Activated naive CD4-positive, alpha-beta T cell treated with anti-CD3 and anti-CD28 coated beads for 36 hours (primary cell): ENCODE measurements at regions not wholly inside any gene's neighbourhood (a gene's known extent, or its start where the extent isn't known, plus 50 kb on each side); places are given as distances from the start of the nearest gene placed in this dataset.
"Not testable (repeated sequence)": the region's sequence is repeated elsewhere in the genome, so short reads cannot be mapped to it uniquely, and the experiment has no call there.

Experiments used
- CTCF ChIA-PET: fragments of 350-600 bp; sonication (Branson Sonifier 250); formaldehyde crosslinking; loops from one replicate; lab custom pipeline; 2021; ENCODE audit warnings: antibody characterized with exemption; lab: Charles Lee
- DNase-seq: peaks from one replicate; pipeline ENCODE4 v3.0.0-alpha.2; 2020
- H3K27ac Mint-ChIP-seq: one replicate; pipeline ENCODE4 v1.8.0; 2021; ENCODE audit warnings: mild to moderate bottlenecking, mixed read lengths
- H3K27me3 Mint-ChIP-seq: one replicate; pipeline ENCODE4 v1.8.0; 2021; ENCODE audit warnings: low read depth, mixed read lengths
- H3K36me3 Mint-ChIP-seq: one replicate; pipeline ENCODE4 v1.8.0; 2021; ENCODE audit warnings: low read depth, mixed read lengths
- H3K4me1 Mint-ChIP-seq: one replicate; pipeline ENCODE4 v1.8.0; 2021; ENCODE audit warnings: low read depth, mixed read lengths
- H3K4me3 Mint-ChIP-seq: one replicate; pipeline ENCODE4 v1.8.0; 2021; ENCODE audit warnings: mild to moderate bottlenecking, moderate library complexity, mixed read lengths
- H3K9me3 Mint-ChIP-seq: one replicate; pipeline ENCODE4 v1.8.0; 2021; ENCODE audit warnings: mixed read lengths
- intact Hi-C: fragments of 100-400 bp; cut with micrococcal nuclease; formaldehyde crosslinking; loops from one replicate; pipeline ENCODE4 v1.15.1; 2023

DNA sequence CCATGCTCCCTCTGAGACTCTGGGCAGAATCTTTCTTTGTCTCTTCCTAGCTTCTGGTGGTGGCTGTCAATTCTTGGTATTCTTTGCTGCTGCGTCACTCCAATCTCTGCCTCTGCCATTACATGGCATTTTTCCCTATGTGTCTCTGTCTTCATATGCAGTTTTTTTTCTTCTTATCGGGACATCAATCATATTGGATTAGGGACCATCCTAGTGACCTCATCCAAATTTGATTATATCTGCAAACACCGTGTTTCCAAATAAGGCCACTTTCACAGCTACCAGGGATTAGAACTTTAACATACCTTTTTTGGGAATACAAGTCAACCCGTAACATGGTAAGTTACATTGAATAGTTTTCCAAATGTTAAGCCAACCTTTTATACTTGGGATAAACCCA is 358.2 kb upstream of the FRG2C start:
- intact Hi-C loops = no loop called here
- CTCF ChIA-PET = no interaction called here

DNA sequence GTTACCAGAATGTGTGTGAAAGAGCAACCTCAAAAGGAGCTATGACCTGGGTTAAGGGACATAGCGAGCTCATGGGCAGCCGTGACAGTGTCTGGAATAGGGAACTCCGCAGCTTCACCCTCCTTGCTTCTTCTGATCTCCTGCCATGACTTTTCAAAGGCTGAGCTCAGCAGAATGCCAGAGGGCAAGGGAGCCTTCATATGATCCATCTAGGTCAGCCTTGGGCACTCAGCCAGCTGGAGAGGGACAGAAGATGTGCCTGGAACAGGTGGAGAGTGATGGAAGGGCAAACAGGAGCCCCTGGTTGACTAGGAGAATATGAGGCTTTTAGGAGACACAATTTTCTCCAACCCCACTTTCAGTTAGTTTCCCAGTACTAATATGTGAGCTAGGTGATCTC is 352.8 kb upstream of the FRG2C start:
- CTCF ChIA-PET = interaction anchor here (0.6 kb wide), 1 partner anchor 311 kb away, joined by 3 read pairs; no protein-coding TSS in a partner anchor
- H3K27ac Mint-ChIP-seq, intact Hi-C loops, H3K4me1 Mint-ChIP-seq, H3K36me3 Mint-ChIP-seq, DNase-seq, H3K4me3 Mint-ChIP-seq, H3K9me3 Mint-ChIP-seq: not testable (repeated sequence)
- peaks cover 22% of the 10 kb centered on the region for H3K27me3 Mint-ChIP-seq

More for the DNA sequence above, 358.2 kb upstream of the FRG2C start:
- Mint-ChIP-seq H3K27me3 (peaks cover 18% of the 10 kb centered on the region), H3K36me3 (no peaks in the 10 kb centered on the region), H3K27ac (no peak overlapping the region), H3K9me3 (no peaks in the 10 kb centered on the region), H3K4me1 (no peaks in the 10 kb centered on the region), H3K4me3 (no peak overlapping the region)
- no peak for DNase-seq

DNA sequence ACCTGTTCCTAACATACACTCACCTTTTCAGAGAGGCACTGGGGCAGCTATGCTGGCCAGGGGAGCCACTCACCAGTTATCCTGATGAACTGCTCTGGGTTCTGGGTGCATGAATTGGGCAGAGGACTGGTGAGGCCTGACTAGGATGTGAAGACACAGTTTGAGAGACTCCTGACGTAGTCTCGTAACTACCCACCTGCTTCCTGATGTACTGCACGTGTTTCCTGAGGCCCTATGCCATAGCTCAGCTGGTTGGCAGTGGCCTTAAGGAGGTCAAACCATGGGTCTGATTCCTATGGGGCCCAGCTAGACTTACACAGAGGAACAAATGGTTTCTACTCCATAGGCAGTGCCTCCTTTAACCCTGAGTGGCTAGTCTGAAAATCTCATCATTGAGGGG is 351.7 kb upstream of the FRG2C start:
- H3K9me3 Mint-ChIP-seq, H3K4me3 Mint-ChIP-seq, DNase-seq, CTCF ChIA-PET, H3K36me3 Mint-ChIP-seq, intact Hi-C loops, H3K27ac Mint-ChIP-seq, H3K4me1 Mint-ChIP-seq: not testable (repeated sequence)
- peaks cover 20% of the 10 kb centered on the region for H3K27me3 Mint-ChIP-seq

DNA sequence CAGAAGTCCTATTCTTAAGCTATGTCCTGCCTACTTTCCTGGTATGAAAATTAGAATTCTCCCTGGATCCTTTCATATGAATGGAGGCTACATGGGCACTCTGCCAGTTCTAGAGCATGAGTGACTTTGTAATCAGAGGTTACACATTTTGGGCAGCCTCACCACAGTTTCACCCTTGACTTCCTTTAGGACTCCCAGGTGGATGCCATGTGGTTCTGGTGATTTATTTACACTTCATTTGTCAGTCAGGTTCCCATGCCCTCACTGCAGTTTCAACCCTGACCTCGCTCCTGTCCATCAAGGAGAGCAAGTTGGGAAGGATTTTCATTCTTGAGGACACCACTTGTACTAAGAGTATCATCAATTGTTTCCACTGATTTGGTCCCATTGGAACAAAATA is 344.4 kb upstream of the FRG2C start:
- H3K4me3 Mint-ChIP-seq, CTCF ChIA-PET: not testable (repeated sequence)

GRCh38 chr3:75320369-75320768 is 343.8 kb upstream of the FRG2C start:
- no peaks in the 10 kb centered on the region for H3K9me3 Mint-ChIP-seq
- H3K27ac Mint-ChIP-seq = no peak overlapping the region
- no peaks in the 10 kb centered on the region for H3K27me3 Mint-ChIP-seq
- no peaks in the 10 kb centered on the region for H3K36me3 Mint-ChIP-seq
- intact Hi-C loops = no loop called here
- no peak for DNase-seq
- H3K4me3 Mint-ChIP-seq = no peak overlapping the region
- CTCF ChIA-PET = no interaction called here
- H3K4me1 Mint-ChIP-seq = no peaks in the 10 kb centered on the region

More for the DNA sequence above, 344.4 kb upstream of the FRG2C start:
- intact Hi-C loops, H3K27me3 Mint-ChIP-seq, H3K4me1 Mint-ChIP-seq, DNase-seq, H3K27ac Mint-ChIP-seq, H3K9me3 Mint-ChIP-seq, H3K36me3 Mint-ChIP-seq: not testable (repeated sequence)

DNA sequence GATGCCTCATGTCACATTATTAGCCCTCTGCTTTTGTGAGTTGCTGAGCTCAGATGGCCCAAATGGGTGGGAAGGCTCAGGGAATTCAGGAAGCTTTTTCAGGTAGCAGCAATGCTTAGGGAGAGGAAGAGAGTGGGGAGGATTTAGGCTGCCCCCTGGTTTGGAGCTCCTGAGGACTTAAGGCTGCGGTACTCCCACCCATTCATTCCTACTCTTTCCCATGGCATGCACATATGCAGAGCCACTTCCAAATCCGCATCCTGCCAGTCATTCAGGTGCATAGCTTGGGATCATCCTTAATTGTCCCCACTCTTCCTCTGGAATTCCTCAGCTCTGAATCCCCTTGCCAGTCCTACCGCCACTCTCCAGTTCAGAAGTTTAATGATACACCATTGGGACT is 343.1 kb upstream of the FRG2C start:
- Mint-ChIP-seq H3K4me1 (no peaks in the 10 kb centered on the region), H3K27ac (no peak overlapping the region), H3K9me3 (no peaks in the 10 kb centered on the region), H3K36me3 (no peaks in the 10 kb centered on the region), H3K4me3 (no peak overlapping the region), H3K27me3 (no peaks in the 10 kb centered on the region)
- intact Hi-C loops = no loop called here
- DNase-seq = no peak
- CTCF ChIA-PET = no interaction called here

DNA sequence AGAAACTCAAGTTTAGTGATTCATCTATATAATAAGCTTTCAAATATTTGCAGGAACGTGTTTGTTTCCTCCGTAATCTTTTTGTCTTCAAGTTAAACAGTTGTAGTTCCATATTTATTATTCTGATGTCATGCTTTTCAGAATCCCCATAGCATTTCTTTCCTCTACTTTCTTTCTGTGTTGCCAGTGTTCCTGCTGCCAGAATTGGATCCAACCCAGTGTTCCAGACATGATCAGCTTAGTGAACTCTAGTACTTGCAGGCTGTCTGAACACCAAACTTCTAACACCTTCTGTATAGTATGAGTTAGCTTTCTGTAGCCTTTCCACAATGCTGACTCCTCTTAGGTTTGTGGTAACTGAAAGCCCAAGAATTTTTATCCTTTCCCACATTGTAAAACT is 340.2 kb upstream of the FRG2C start:
- H3K9me3 Mint-ChIP-seq, H3K27me3 Mint-ChIP-seq, H3K27ac Mint-ChIP-seq, DNase-seq, H3K36me3 Mint-ChIP-seq, CTCF ChIA-PET, H3K4me1 Mint-ChIP-seq, H3K4me3 Mint-ChIP-seq, intact Hi-C loops: not testable (repeated sequence)

- intact Hi-C loops = no loop called here
- DNase-seq = no peak
- H3K4me1 Mint-ChIP-seq = no peaks in the 10 kb centered on the region
- H3K27ac Mint-ChIP-seq = no peak overlapping the region
- H3K36me3 Mint-ChIP-seq = no peaks in the 10 kb centered on the region
- peaks cover 8% of the 10 kb centered on the region for H3K27me3 Mint-ChIP-seq
- H3K4me3 Mint-ChIP-seq = no peak overlapping the region
- CTCF ChIA-PET = interaction anchor here (0.9 kb wide), 1 partner anchor 134 kb away, joined by 3 read pairs; no protein-coding TSS in a partner anchor
- H3K9me3 Mint-ChIP-seq = no peaks in the 10 kb centered on the region
Observed at GRCh38 chr3:75325716-75326115, 338.4 kb upstream of the FRG2C start.

- Mint-ChIP-seq H3K4me3 (no peak overlapping the region), H3K36me3 (no peaks in the 10 kb centered on the region), H3K9me3 (no peaks in the 10 kb centered on the region), H3K27ac (no peak overlapping the region), H3K4me1 (no peaks in the 10 kb centered on the region), H3K27me3 (peaks cover 8% of the 10 kb centered on the region)
- intact Hi-C loops = no loop called here
- DNase-seq = no peak
- CTCF ChIA-PET = no interaction called here
Observed at GRCh38 chr3:75327453-75327852, 336.7 kb upstream of the FRG2C start.

- Mint-ChIP-seq H3K9me3 (no peaks in the 10 kb centered on the region), H3K27me3 (peaks cover 8% of the 10 kb centered on the region), H3K4me3 (no peak overlapping the region), H3K4me1 (no peaks in the 10 kb centered on the region), H3K27ac (no peak overlapping the region), H3K36me3 (no peaks in the 10 kb centered on the region)
- CTCF ChIA-PET = no interaction called here
- intact Hi-C loops = no loop called here
- no peak for DNase-seq
Observed at GRCh38 chr3:75329476-75330097, 334.5 kb upstream of the FRG2C start.

DNA sequence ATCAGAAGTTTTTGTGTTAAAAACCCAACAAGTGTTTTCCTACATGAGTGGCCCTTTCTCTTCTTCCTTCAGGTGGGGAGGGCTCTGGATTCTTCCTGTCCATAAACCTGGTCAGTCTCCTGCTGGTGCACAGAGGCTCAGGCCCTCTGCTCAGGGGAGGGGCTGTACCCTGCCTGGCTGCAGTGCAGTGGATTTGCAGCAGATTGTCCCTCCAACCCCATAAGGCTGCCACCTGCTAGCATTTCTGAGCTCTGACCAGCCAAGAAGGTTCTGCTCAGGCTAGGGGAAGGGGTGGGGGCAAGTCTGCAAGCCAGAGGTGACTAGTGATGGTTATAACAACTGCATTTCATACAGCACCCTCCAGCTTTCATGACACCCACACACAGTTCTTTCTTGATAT is 333.7 kb upstream of the FRG2C start:
- intact Hi-C loops, H3K36me3 Mint-ChIP-seq, H3K4me3 Mint-ChIP-seq, H3K4me1 Mint-ChIP-seq, H3K9me3 Mint-ChIP-seq, CTCF ChIA-PET, H3K27ac Mint-ChIP-seq, DNase-seq, H3K27me3 Mint-ChIP-seq: not testable (repeated sequence)

- H3K9me3 Mint-ChIP-seq, H3K36me3 Mint-ChIP-seq: not testable (repeated sequence)
Observed at GRCh38 chr3:75332090-75332489, 332.0 kb upstream of the FRG2C start.

DNA sequence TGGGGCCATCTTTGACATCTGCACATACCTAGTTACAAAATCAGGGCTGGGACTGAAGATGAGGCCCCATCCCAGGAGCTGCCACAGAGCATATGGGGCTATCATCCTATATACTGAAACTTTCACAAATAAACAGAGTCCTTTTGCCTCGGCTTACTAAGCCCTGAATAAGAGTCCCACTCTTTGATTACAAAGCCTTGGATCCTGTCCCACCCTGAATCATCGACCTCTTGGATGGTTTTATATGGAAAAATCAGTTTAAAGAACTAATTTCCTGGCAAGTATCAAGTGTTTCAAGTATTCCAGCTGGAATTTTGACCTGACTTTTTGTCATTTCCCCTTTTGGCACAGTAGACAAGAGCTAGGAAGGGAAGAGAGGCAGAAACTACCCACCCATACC is 331.3 kb upstream of the FRG2C start:
- intact Hi-C loops = no loop called here
- H3K27me3 Mint-ChIP-seq = peaks cover 4% of the 10 kb centered on the region
- DNase-seq = no peak
- CTCF ChIA-PET = no interaction called here
- H3K27ac Mint-ChIP-seq = no peak overlapping the region
- no peak overlapping the region for H3K4me3 Mint-ChIP-seq
- H3K4me1 Mint-ChIP-seq = no peaks in the 10 kb centered on the region
- no peaks in the 10 kb centered on the region for H3K9me3 Mint-ChIP-seq
- no peaks in the 10 kb centered on the region for H3K36me3 Mint-ChIP-seq

More at GRCh38 chr3:75332090-75332489, 332.0 kb upstream of the FRG2C start:
- H3K4me3 Mint-ChIP-seq, DNase-seq, CTCF ChIA-PET, H3K4me1 Mint-ChIP-seq, H3K27ac Mint-ChIP-seq, H3K27me3 Mint-ChIP-seq, intact Hi-C loops: not testable (repeated sequence)
